NB4 (cell line): ENCODE measurements at regions not wholly inside any gene's neighbourhood (a gene's known extent, or its start where the extent isn't known, plus 50 kb on each side); places are given as distances from the start of the nearest gene placed in this dataset.

ENCODE experiments used
- MYC ChIP-seq: IDR thresholded peaks from 2 replicates; pipeline ENCODE4 v1.6.1; 2011; ENCODE audit warnings: low read depth, low read length
- TF ChIP-seq, protein P1 (sequence below): IDR thresholded peaks from one replicate; pipeline ENCODE4 v1.5.1; 2012; ENCODE audit warnings: low read depth, low read length
- TF ChIP-seq, protein P2 (sequence below): IDR thresholded peaks from 2 replicates; pipeline ENCODE4 v1.6.1; 2011; ENCODE audit warnings: low read depth, low read length

DNA sequence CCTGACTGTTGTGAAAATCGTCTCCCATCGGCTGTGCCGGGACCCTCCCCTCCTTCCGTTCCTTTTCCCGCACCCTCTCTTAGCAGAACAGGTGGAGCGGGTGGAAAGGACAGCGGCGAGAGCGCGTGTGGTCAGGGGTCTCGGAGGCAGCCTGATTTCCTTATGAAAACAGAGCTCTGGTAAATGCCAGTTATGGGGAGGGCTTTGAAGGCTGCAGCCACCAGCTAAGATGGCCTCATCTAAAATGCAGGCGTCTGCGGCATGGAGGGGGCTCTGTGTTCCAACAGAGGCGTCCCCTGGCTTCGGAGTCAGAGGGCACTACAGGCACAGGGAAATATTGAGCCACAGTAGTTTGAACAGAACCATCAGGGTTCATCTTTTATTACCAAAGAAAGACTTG lies 93.8 kb upstream of the SOX1 start:
- TF ChIP-seq, protein P1, sequence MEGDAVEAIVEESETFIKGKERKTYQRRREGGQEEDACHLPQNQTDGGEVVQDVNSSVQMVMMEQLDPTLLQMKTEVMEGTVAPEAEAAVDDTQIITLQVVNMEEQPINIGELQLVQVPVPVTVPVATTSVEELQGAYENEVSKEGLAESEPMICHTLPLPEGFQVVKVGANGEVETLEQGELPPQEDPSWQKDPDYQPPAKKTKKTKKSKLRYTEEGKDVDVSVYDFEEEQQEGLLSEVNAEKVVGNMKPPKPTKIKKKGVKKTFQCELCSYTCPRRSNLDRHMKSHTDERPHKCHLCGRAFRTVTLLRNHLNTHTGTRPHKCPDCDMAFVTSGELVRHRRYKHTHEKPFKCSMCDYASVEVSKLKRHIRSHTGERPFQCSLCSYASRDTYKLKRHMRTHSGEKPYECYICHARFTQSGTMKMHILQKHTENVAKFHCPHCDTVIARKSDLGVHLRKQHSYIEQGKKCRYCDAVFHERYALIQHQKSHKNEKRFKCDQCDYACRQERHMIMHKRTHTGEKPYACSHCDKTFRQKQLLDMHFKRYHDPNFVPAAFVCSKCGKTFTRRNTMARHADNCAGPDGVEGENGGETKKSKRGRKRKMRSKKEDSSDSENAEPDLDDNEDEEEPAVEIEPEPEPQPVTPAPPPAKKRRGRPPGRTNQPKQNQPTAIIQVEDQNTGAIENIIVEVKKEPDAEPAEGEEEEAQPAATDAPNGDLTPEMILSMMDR = no peak
- no peak for TF ChIP-seq MYC
- TF ChIP-seq, protein P2, sequence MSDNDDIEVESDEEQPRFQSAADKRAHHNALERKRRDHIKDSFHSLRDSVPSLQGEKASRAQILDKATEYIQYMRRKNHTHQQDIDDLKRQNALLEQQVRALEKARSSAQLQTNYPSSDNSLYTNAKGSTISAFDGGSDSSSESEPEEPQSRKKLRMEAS = no peak
